ENCODE measurements at regions not wholly inside any gene's neighbourhood (a gene's known extent, or its start where the extent isn't known, plus 50 kb on each side); places are given as distances from the start of the nearest gene placed in this dataset.

DNA sequence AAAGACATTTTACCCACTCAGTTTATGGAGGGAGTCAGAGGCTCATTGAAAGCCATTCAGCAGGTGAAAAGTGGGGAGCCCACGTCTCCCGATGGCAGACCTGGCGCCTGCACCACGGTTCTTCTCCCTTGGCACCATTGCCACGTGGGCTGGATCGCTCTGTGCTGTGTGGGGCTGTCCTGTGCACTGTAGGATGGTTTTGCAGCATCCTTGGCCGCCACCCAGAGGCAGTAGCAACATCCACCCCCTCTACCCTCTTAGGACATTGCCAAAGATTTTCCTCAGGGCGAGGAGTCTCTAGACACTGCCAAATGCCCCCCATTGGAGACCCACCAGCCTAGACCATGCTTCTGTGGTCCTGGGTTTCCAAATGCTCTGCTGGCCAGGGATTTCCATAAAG is 60.2 kb downstream of the SYNE3 start:
- TF ChIP-seq, protein P1, sequence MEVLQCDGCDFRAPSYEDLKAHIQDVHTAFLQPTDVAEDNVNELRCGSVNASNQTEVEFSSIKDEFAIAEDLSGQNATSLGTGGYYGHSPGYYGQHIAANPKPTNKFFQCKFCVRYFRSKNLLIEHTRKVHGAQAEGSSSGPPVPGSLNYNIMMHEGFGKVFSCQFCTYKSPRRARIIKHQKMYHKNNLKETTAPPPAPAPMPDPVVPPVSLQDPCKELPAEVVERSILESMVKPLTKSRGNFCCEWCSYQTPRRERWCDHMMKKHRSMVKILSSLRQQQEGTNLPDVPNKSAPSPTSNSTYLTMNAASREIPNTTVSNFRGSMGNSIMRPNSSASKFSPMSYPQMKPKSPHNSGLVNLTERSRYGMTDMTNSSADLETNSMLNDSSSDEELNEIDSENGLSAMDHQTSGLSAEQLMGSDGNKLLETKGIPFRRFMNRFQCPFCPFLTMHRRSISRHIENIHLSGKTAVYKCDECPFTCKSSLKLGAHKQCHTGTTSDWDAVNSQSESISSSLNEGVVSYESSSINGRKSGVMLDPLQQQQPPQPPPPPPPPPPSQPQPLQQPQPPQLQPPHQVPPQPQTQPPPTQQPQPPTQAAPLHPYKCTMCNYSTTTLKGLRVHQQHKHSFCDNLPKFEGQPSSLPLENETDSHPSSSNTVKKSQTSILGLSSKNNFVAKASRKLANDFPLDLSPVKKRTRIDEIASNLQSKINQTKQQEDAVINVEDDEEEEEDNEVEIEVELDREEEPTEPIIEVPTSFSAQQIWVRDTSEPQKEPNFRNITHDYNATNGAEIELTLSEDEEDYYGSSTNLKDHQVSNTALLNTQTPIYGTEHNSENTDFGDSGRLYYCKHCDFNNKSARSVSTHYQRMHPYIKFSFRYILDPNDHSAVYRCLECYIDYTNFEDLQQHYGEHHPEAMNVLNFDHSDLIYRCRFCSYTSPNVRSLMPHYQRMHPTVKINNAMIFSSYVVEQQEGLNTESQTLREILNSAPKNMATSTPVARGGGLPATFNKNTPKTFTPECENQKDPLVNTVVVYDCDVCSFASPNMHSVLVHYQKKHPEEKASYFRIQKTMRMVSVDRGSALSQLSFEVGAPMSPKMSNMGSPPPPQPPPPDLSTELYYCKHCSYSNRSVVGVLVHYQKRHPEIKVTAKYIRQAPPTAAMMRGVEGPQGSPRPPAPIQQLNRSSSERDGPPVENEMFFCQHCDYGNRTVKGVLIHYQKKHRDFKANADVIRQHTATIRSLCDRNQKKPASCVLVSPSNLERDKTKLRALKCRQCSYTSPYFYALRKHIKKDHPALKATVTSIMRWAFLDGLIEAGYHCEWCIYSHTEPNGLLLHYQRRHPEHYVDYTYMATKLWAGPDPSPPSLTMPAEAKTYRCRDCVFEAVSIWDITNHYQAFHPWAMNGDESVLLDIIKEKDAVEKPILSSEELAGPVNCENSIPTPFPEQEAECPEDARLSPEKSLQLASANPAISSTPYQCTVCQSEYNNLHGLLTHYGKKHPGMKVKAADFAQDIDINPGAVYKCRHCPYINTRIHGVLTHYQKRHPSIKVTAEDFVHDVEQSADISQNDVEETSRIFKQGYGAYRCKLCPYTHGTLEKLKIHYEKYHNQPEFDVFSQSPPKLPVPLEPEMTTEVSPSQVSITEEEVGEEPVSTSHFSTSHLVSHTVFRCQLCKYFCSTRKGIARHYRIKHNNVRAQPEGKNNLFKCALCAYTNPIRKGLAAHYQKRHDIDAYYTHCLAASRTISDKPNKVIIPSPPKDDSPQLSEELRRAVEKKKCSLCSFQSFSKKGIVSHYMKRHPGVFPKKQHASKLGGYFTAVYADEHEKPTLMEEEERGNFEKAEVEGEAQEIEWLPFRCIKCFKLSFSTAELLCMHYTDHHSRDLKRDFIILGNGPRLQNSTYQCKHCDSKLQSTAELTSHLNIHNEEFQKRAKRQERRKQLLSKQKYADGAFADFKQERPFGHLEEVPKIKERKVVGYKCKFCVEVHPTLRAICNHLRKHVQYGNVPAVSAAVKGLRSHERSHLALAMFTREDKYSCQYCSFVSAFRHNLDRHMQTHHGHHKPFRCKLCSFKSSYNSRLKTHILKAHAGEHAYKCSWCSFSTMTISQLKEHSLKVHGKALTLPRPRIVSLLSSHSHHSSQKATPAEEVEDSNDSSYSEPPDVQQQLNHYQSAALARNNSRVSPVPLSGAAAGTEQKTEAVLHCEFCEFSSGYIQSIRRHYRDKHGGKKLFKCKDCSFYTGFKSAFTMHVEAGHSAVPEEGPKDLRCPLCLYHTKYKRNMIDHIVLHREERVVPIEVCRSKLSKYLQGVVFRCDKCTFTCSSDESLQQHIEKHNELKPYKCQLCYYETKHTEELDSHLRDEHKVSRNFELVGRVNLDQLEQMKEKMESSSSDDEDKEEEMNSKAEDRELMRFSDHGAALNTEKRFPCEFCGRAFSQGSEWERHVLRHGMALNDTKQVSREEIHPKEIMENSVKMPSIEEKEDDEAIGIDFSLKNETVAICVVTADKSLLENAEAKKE (CRISPR knock-in tag; IDR thresholded peaks at IDR 0.05) = no peak
- TF ChIP-seq STAT1 (IDR thresholded peaks at IDR 0.05; ENCODE audit: unreplicated experiment) (no peak), CTCF (conservative IDR thresholded peaks at IDR 0.05; ENCODE audit: low read depth in 2 of 2) (no peak), JUNB (IDR thresholded peaks at IDR 0.05; ENCODE audit: unreplicated experiment) (no peak), CREB1 (CRISPR knock-in tag; IDR thresholded peaks at IDR 0.05; ENCODE audit: low read depth) (no peak), ETS1 (IDR thresholded peaks at IDR 0.05) (no peak), EZH2 (IDR thresholded peaks at IDR 0.05; ENCODE audit: low read depth, unreplicated experiment) (no peak), EZH2phosphoT487 (IDR thresholded peaks at IDR 0.05; ENCODE audit: unreplicated experiment) (no peak), ZNF114 (CRISPR knock-in tag; IDR thresholded peaks at IDR 0.05) (no peak), NANOG (IDR thresholded peaks at IDR 0.05; ENCODE audit: borderline replicate concordance) (no peak), POLR2AphosphoS5 (IDR thresholded peaks at IDR 0.05; ENCODE audit: low read depth) (no peak), ZNF331 (CRISPR knock-in tag; IDR thresholded peaks at IDR 0.05; ENCODE audit: low read depth) (no peak)
- TF ChIP-seq, protein P2, sequence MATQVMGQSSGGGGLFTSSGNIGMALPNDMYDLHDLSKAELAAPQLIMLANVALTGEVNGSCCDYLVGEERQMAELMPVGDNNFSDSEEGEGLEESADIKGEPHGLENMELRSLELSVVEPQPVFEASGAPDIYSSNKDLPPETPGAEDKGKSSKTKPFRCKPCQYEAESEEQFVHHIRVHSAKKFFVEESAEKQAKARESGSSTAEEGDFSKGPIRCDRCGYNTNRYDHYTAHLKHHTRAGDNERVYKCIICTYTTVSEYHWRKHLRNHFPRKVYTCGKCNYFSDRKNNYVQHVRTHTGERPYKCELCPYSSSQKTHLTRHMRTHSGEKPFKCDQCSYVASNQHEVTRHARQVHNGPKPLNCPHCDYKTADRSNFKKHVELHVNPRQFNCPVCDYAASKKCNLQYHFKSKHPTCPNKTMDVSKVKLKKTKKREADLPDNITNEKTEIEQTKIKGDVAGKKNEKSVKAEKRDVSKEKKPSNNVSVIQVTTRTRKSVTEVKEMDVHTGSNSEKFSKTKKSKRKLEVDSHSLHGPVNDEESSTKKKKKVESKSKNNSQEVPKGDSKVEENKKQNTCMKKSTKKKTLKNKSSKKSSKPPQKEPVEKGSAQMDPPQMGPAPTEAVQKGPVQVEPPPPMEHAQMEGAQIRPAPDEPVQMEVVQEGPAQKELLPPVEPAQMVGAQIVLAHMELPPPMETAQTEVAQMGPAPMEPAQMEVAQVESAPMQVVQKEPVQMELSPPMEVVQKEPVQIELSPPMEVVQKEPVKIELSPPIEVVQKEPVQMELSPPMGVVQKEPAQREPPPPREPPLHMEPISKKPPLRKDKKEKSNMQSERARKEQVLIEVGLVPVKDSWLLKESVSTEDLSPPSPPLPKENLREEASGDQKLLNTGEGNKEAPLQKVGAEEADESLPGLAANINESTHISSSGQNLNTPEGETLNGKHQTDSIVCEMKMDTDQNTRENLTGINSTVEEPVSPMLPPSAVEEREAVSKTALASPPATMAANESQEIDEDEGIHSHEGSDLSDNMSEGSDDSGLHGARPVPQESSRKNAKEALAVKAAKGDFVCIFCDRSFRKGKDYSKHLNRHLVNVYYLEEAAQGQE (IDR thresholded peaks at IDR 0.05; ENCODE audit: unreplicated experiment) = no peak
- H3K36me3 Mint-ChIP-seq (ENCODE audit: low read depth) = no peaks in the 10 kb centered on the region
- H3K79me2 ChIP-seq (replicated peaks; ENCODE audit: insufficient read depth) = no peaks in the 10 kb centered on the region

More for the DNA sequence above, 60.2 kb downstream of the SYNE3 start:
- peaks cover 6% of the 10 kb centered on the region; the same call in 1 of the 2 replicates for H3K4me1 ChIP-seq (ENCODE audit: insufficient read depth)
- no peaks in the 10 kb centered on the region for H3K36me3 ChIP-seq (ENCODE audit: insufficient read depth)
- no peak overlapping the region for H2AFZ ChIP-seq
- no peak for ATAC-seq
- no peak for DNase-seq (ENCODE audit: low spot score)
- H3K9me2 ChIP-seq (ENCODE audit: insufficient read depth) = no peaks in the 10 kb centered on the region
- no peak overlapping the region for H3K4me3 ChIP-seq
- H3K27me3 ChIP-seq (ENCODE audit: insufficient read depth) = no peaks in the 10 kb centered on the region
- Mint-ChIP-seq H3K27ac (no peak overlapping the region), H3K4me3 (no peak overlapping the region), H3K9me3 (no peaks in the 10 kb centered on the region), H3K27me3 (ENCODE audit: insufficient read depth, low read depth, poor library complexity) (peaks cover 6% of the 10 kb centered on the region), H3K4me1 (peaks cover 13% of the 10 kb centered on the region)
- no peaks in the 10 kb centered on the region for H4K20me1 ChIP-seq (replicated peaks; ENCODE audit: insufficient read depth)
- no peaks in the 10 kb centered on the region for H3F3A ChIP-seq (replicated peaks; ENCODE audit: low read depth)
- no peak overlapping the region for H3K27ac ChIP-seq (ENCODE audit: low read depth)
- no peak overlapping the region for H3K4me2 ChIP-seq
